ENCODE measurements at regions not wholly inside any gene's neighbourhood (a gene's known extent, or its start where the extent isn't known, plus 50 kb on each side); places are given as distances from the start of the nearest gene placed in this dataset.
"Not testable (repeated sequence)": the region's sequence is repeated elsewhere in the genome, so short reads cannot be mapped to it uniquely, and the experiment has no call there.

DNA sequence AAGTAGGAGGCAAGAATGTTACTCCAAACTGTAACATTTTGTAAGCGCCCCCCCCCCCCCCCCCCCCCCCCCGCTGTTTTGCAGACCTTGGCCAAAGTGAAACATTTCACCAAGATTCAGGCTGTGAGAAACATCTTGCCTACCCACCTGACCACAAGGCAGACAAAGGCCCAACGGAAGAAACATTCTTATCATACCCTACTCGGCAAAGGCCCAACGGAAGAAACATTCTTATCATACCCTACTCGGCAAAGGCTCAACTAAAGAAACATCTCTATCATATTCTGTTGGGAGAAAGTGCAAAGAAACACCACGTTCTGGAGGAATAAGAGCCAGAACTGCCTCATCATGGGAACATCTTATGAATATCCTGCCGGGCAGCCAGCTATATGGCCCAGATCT, 117.1 kb downstream of the JRKL start:
- no peak overlapping the region for H3K27ac ChIP-seq
- H3K4me3 ChIP-seq: no peak overlapping the region

GRCh38 chr11:96508861-96509260, 119.0 kb downstream of the JRKL start:
- H3K4me3 ChIP-seq: no peak overlapping the region
- H3K27ac ChIP-seq: no peak overlapping the region

GRCh38 chr11:96520939-96521338, 131.1 kb downstream of the JRKL start:
- no peak overlapping the region for H3K4me3 ChIP-seq
- H3K27ac ChIP-seq: no peak overlapping the region

GRCh38 chr11:96523656-96524055, 133.8 kb downstream of the JRKL start:
- Histone ChIP-seq H3K4me3 (no peak overlapping the region), H3K27ac (no peak overlapping the region)

- H3K4me3 ChIP-seq: no peak overlapping the region
- no peak overlapping the region for H3K27ac ChIP-seq
Measured at GRCh38 chr11:96524475-96524874, 134.7 kb downstream of the JRKL start.

- Histone ChIP-seq H3K27ac (no peak overlapping the region), H3K4me3 (no peak overlapping the region)
Measured at GRCh38 chr11:96530473-96530872, 140.7 kb downstream of the JRKL start.

- Histone ChIP-seq H3K27ac (no peak overlapping the region), H3K4me3 (no peak overlapping the region)
Measured at GRCh38 chr11:96538104-96538503, 148.3 kb downstream of the JRKL start.

DNA sequence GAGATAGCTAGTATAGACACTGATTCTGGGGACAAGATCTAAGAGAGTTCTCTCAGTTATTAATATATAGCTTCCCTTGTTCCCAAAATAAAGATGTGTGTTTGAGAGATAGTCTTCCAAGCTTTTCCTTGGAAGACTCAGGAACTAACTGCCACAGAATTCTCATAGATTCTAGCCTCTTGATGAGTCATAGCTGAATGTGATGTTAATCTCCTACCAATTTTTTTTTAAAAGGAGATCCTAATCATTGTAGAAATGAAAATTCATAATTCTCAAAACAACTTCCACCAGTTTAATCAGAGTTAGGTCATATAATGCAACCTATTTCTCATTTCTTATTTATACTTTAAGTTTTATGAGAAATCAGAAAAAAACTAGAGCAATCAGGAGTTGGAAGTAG, 148.8 kb downstream of the JRKL start:
- no peak overlapping the region for H3K27ac ChIP-seq
- no peak overlapping the region for H3K4me3 ChIP-seq

DNA sequence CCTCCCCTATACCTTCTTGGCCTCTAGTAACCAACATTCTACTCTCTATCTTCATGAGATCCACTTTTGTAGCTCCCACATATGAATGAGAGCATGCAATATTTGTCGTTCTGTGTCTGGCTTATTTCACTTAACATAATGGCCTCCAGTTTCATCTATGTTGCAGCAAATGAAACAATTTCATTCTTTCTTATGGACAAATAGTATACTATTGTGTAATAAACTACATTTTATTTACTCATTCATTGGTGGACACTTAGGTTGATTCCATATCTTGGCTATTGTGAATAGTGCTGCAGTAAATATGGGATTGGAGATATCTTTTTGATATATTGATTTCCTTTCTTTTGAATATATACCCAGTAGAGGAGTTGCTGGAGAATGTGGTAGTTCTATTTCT, 151.1 kb downstream of the JRKL start:
- Histone ChIP-seq H3K27ac (no peak overlapping the region), H3K4me3 (no peak overlapping the region)

GRCh38 chr11:96543177-96543576, 153.4 kb downstream of the JRKL start:
- no peak overlapping the region for H3K27ac ChIP-seq
- H3K4me3 ChIP-seq: no peak overlapping the region

GRCh38 chr11:96545192-96545591, 155.4 kb downstream of the JRKL start:
- H3K27ac ChIP-seq, H3K4me3 ChIP-seq: not testable (repeated sequence)

- no peak overlapping the region for H3K27ac ChIP-seq
- H3K4me3 ChIP-seq: no peak overlapping the region
Measured at GRCh38 chr11:96551136-96551535, 161.3 kb downstream of the JRKL start.

GRCh38 chr11:96554236-96554820, 164.5 kb downstream of the JRKL start:
- no peak overlapping the region for H3K4me3 ChIP-seq
- no peak overlapping the region for H3K27ac ChIP-seq

DNA sequence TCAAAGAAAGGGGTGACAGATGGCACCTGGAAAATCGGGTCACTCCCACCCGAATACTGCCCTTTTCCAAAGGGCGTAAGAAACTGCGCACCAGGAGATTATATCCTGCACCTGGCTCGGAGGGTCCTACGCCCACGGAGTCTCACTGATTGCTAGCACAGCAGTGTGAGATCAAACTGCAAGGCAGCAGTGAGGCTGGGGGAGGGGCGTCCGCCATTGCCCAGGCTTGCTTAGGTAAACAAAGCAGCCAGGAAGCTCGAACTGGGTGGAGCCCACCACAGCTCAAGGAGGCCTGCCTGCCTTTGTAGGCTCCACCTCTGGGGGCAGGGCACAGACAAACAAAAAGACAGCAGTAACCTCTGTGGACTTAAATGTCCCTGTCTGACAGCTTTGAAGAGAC, 166.0 kb downstream of the JRKL start:
- H3K27ac ChIP-seq, H3K4me3 ChIP-seq: not testable (repeated sequence)

DNA sequence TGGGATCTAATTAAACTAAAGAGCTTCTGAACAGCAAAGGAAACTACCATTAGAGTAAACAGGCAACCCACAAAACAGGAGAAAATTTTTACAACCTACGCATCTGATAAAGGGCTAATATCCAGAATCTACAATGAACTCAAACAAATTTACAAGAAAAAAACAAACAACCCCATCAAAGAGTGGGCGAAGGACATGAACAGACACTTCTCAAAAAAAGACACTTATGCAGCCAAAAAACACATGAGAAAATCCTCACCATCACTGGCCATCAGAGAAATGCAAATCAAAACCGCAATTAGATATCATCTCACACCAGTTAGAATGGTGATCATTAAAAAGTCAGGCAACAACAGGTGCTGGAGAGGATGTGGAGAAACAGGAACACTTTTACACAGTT, 170.9 kb downstream of the JRKL start:
- H3K27ac ChIP-seq: not testable (repeated sequence)

GRCh38 chr11:96567176-96567575, 177.4 kb downstream of the JRKL start:
- Histone ChIP-seq H3K4me3 (no peak overlapping the region), H3K27ac (peak overlapping the region in 1 of 21 experiments; percentile 54)

More for the DNA sequence above, 170.9 kb downstream of the JRKL start:
- not testable (repeated sequence) for H3K4me3 ChIP-seq

- Histone ChIP-seq H3K4me3 (no peak overlapping the region), H3K27ac (no peak overlapping the region)
Measured at GRCh38 chr11:96567667-96568066, 177.9 kb downstream of the JRKL start.

DNA sequence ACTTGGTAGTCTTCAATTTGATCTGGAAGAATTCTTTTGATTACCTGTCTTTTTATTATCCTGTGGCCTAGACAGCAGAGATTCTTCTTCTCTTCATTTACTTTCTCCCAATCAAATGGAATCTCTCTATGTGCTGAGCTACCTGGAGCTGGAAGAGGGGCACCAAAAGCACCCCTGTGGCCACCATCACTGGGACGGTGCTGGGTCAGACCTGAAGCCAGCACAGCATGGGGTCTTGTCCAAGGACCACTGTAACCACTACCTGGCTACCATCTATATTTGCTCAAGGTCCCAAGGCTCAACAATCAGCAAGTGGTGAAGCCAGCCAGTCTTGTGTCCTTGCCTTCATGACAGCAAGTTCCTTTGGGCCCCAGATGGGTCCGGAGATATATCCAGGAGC, 186.6 kb downstream of the JRKL start:
- H3K27ac ChIP-seq: no peak overlapping the region
- no peak overlapping the region for H3K4me3 ChIP-seq

DNA sequence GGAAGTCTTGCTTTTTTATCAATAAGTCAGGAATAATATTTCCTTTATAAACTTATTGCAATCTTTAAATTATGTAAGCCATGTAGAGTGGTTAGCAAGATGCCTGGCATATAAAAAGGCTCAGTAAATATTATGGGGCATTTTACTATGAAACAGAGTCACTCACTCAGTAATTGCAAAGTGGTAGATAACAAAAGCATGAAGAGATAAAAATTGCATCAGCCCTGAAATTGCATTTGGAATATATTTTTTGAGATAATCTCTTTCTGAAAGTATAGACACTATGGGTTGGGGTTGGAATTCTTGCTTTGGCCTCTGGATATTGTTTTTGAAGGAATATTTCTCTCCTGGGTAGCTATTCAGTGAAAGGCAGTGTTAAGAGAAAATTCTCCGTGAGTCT, 188.6 kb downstream of the JRKL start:
- Histone ChIP-seq H3K4me3 (no peak overlapping the region), H3K27ac (no peak overlapping the region)

- Histone ChIP-seq H3K4me3 (no peak overlapping the region), H3K27ac (no peak overlapping the region)
Measured at GRCh38 chr11:96579656-96580055, 189.8 kb downstream of the JRKL start.

GRCh38 chr11:96580476-96581040, 190.7 kb downstream of the JRKL start:
- no peak overlapping the region for H3K27ac ChIP-seq
- no peak overlapping the region for H3K4me3 ChIP-seq
